Naive thymus-derived CD4-positive, alpha-beta T cell (primary cell): ENCODE measurements at regions not wholly inside any gene's neighbourhood (a gene's known extent, or its start where the extent isn't known, plus 50 kb on each side); places are given as distances from the start of the nearest gene placed in this dataset.
A peak's percentile ranks its signal among the peaks of the same experiment; 100 is the strongest.

Experiments
- ATAC-seq: fragments of 150-1000 bp; cut with Tn5 transposase; 2 replicates; pipeline ENCODE4 v1.10.0; 2021; ENCODE audit warnings: mild to moderate bottlenecking, moderate library complexity
- CTCF ChIA-PET: fragments of 350-600 bp; sonication (Branson Sonifier 250); formaldehyde crosslinking; loops from one replicate; lab custom pipeline; 2021; ENCODE audit warnings: antibody characterized with exemption; lab: Charles Lee
- POLR2A ChIA-PET: fragments of 350-600 bp; sonication (Branson Sonifier 250); formaldehyde crosslinking; loops from one replicate; lab custom pipeline; 2021; ENCODE audit warnings: antibody characterized with exemption, inconsistent platforms; lab: Charles Lee
- DNase-seq, 9 donors: peaks; one replicate each; pipeline versions ENCODE4 v3.0.0 to v3.0.0-alpha.2; 2020 to 2022; ENCODE audit warnings: mixed read lengths in 1 of 9
- H3K27ac ChIP-seq: one replicate; pipeline ENCODE4 v1.7.0; 2013; ENCODE audit warnings: mild to moderate bottlenecking, low read depth, low read length, moderate library complexity
- H3K27me3 ChIP-seq, 2 donors: one replicate each; pipeline ENCODE4 v1.7.0; 2013; ENCODE audit warnings: low read length in 2 of 2, mild to moderate bottlenecking in 2 of 2, moderate library complexity in 2 of 2; ENCODE audit not compliant: control insufficient read depth in 2 of 2, insufficient read depth in 2 of 2
- H3K36me3 ChIP-seq, 3 experiments: 1 replicate in 2 of 3; 2 replicates in 1 of 3; pipeline ENCODE4 v1.7.0; 2013; ENCODE audit warnings: low read length in 3 of 3, mild to moderate bottlenecking in 3 of 3, moderate library complexity in 1 of 3; ENCODE audit not compliant: insufficient read depth in 3 of 3, control insufficient read depth in 2 of 3
- H3K4me1 ChIP-seq, 2 donors: one replicate each; pipeline ENCODE4 v1.7.0; 2013; ENCODE audit warnings: low read length in 2 of 2, mild to moderate bottlenecking in 2 of 2, moderate library complexity in 1 of 2; ENCODE audit not compliant: control insufficient read depth in 2 of 2, insufficient read depth in 2 of 2
- H3K4me3 ChIP-seq: 2 replicates; pipeline ENCODE4 v1.7.0; 2013; ENCODE audit warnings: mild to moderate bottlenecking, low read length
- H3K9me3 ChIP-seq, 3 experiments: 1 replicate in 2 of 3; 2 replicates in 1 of 3; pipeline ENCODE4 v1.7.0; 2013; ENCODE audit warnings: low read length in 3 of 3; ENCODE audit not compliant: control insufficient read depth in 2 of 3
- H3K27ac Mint-ChIP-seq, 9 donors: one replicate each; pipeline ENCODE4 v1.8.0; 2020 to 2022; ENCODE audit warnings: mixed read lengths in 9 of 9, mild to moderate bottlenecking in 8 of 9, moderate library complexity in 5 of 9, inconsistent platforms in 2 of 9
- H3K27me3 Mint-ChIP-seq, 5 donors: one replicate each; pipeline ENCODE4 v1.8.0; 2021 to 2022; ENCODE audit warnings: mixed read lengths in 5 of 5, mild to moderate bottlenecking in 1 of 5
- H3K36me3 Mint-ChIP-seq, 5 donors: one replicate each; pipeline ENCODE4 v1.8.0; 2020 to 2022; ENCODE audit warnings: mixed read lengths in 5 of 5, mild to moderate bottlenecking in 3 of 5, inconsistent platforms in 1 of 5
- H3K4me1 Mint-ChIP-seq, 7 donors: one replicate each; pipeline ENCODE4 v1.8.0; 2020 to 2022; ENCODE audit warnings: mixed read lengths in 7 of 7, mild to moderate bottlenecking in 3 of 7, inconsistent platforms in 1 of 7
- H3K4me3 Mint-ChIP-seq, 10 donors: one replicate each; pipeline ENCODE4 v1.8.0; 2020 to 2022; ENCODE audit warnings: mild to moderate bottlenecking in 10 of 10, mixed read lengths in 10 of 10, moderate library complexity in 6 of 10, inconsistent platforms in 2 of 10
- H3K9me3 Mint-ChIP-seq, 11 donors: one replicate each; pipeline ENCODE4 v1.8.0; 2020 to 2022; ENCODE audit warnings: mixed read lengths in 11 of 11, mild to moderate bottlenecking in 4 of 11, inconsistent platforms in 1 of 11, moderate library complexity in 1 of 11
- intact Hi-C, 2 donors: fragments of 100-400 bp; cut with micrococcal nuclease; formaldehyde crosslinking; loops; one replicate each; pipeline ENCODE4 v1.15.1; 2023

- no peak for ATAC-seq
- no peaks in the 10 kb centered on the region for H3K4me1 ChIP-seq
- H3K27me3 ChIP-seq: no peaks in the 10 kb centered on the region
- no peaks in the 10 kb centered on the region for H3K36me3 ChIP-seq
- DNase-seq: no peak
- Mint-ChIP-seq H3K9me3 (peaks cover 0 to 1% (median 0%) of the 10 kb centered on the region in 11 donors), H3K36me3 (no peaks in the 10 kb centered on the region), H3K27me3 (peaks cover 0 to 3% (median 0%) of the 10 kb centered on the region in 5 donors), H3K4me3 (no peak overlapping the region), H3K4me1 (peaks cover 0 to 3% (median 0%) of the 10 kb centered on the region in 7 donors), H3K27ac (no peak overlapping the region)
- H3K9me3 ChIP-seq: no peaks in the 10 kb centered on the region
- CTCF ChIA-PET: no interaction called here
- H3K4me3 ChIP-seq: no peak overlapping the region
- H3K27ac ChIP-seq: no peak overlapping the region
- POLR2A ChIA-PET: no interaction called here
- intact Hi-C loops: no loop called here
Observed at GRCh38 chr3:8233938-8234337, 267.7 kb upstream of the LMCD1 start.

- Histone ChIP-seq H3K4me1 (no peaks in the 10 kb centered on the region), H3K27me3 (no peaks in the 10 kb centered on the region), H3K36me3 (no peaks in the 10 kb centered on the region), H3K4me3 (no peak overlapping the region), H3K9me3 (no peaks in the 10 kb centered on the region), H3K27ac (no peak overlapping the region)
- intact Hi-C loops: no loop called here
- H3K9me3 Mint-ChIP-seq: peaks cover 0 to 1% (median 0%) of the 10 kb centered on the region in 11 donors
- no peaks in the 10 kb centered on the region for H3K36me3 Mint-ChIP-seq
- H3K4me3 Mint-ChIP-seq: no peak overlapping the region
- no peak overlapping the region for H3K27ac Mint-ChIP-seq
- ATAC-seq (no peak), DNase-seq (no peak)
- ChIA-PET CTCF (no interaction called here), POLR2A (no interaction called here)
- peaks cover 0 to 3% (median 0%) of the 10 kb centered on the region in 7 donors for H3K4me1 Mint-ChIP-seq
- peaks cover 0 to 4% (median 2%) of the 10 kb centered on the region in 5 donors for H3K27me3 Mint-ChIP-seq
Observed at GRCh38 chr3:8236264-8236663, 265.4 kb upstream of the LMCD1 start.

- intact Hi-C loops: no loop called here
- ChIA-PET POLR2A (no interaction called here), CTCF (interaction anchor here (0.6 to 1.3 kb wide), 2 partner anchors 72 to 179 kb away, joined by 5 read pairs; no protein-coding TSS in a partner anchor)
- Mint-ChIP-seq H3K9me3 (peaks cover 0 to 12% (median 5%) of the 10 kb centered on the region in 11 donors), H3K4me3 (no peak overlapping the region), H3K27me3 (peaks cover 0 to 4% (median 0%) of the 10 kb centered on the region in 5 donors), H3K36me3 (no peaks in the 10 kb centered on the region), H3K27ac (no peak overlapping the region), H3K4me1 (peaks cover 0 to 3% (median 0%) of the 10 kb centered on the region in 7 donors)
- no peak for ATAC-seq
- Histone ChIP-seq H3K9me3 (peaks cover 0 to 5% (median 0%) of the 10 kb centered on the region in 3 experiments), H3K27me3 (no peaks in the 10 kb centered on the region), H3K36me3 (no peaks in the 10 kb centered on the region), H3K4me3 (no peak overlapping the region), H3K27ac (no peak overlapping the region), H3K4me1 (no peaks in the 10 kb centered on the region)
- no peak for DNase-seq
Observed at GRCh38 chr3:8237893-8238292, 263.7 kb upstream of the LMCD1 start.

GRCh38 chr3:8238432-8238831 lies 263.2 kb upstream of the LMCD1 start:
- H3K27ac ChIP-seq: no peak overlapping the region
- POLR2A ChIA-PET: no interaction called here
- H3K36me3 Mint-ChIP-seq: no peaks in the 10 kb centered on the region

GRCh38 chr3:8239095-8239494 lies 262.5 kb upstream of the LMCD1 start:
- H3K4me1 ChIP-seq: no peaks in the 10 kb centered on the region
- DNase-seq (no peak), ATAC-seq (no peak)
- Mint-ChIP-seq H3K4me3 (no peak overlapping the region), H3K36me3 (no peaks in the 10 kb centered on the region), H3K4me1 (no peaks in the 10 kb centered on the region), H3K9me3 (peaks cover 0 to 18% (median 6%) of the 10 kb centered on the region in 11 donors), H3K27me3 (peaks cover 0 to 4% (median 0%) of the 10 kb centered on the region in 5 donors), H3K27ac (no peak overlapping the region)
- H3K36me3 ChIP-seq: no peaks in the 10 kb centered on the region
- ChIA-PET CTCF (interaction anchor here (0.6 to 1.3 kb wide), 3 partner anchors 177 to 593 kb away, joined by 3 to 8 read pairs (median 5); no protein-coding TSS in a partner anchor), POLR2A (no interaction called here)
- intact Hi-C loops: loop anchor here (1.0 kb wide), 2 partner anchors 62 to 178 kb away; no protein-coding TSS in a partner anchor
- H3K9me3 ChIP-seq: peaks cover 0 to 5% (median 0%) of the 10 kb centered on the region in 3 experiments
- no peak overlapping the region for H3K4me3 ChIP-seq
- no peaks in the 10 kb centered on the region for H3K27me3 ChIP-seq
- no peak overlapping the region for H3K27ac ChIP-seq

More at GRCh38 chr3:8238432-8238831, 263.2 kb upstream of the LMCD1 start:
- intact Hi-C loops: no loop called here
- Mint-ChIP-seq H3K27ac (no peak overlapping the region), H3K27me3 (peaks cover 0 to 4% (median 0%) of the 10 kb centered on the region in 5 donors), H3K4me1 (peaks cover 0 to 3% (median 0%) of the 10 kb centered on the region in 7 donors), H3K9me3 (peaks cover 0 to 17% (median 6%) of the 10 kb centered on the region in 11 donors), H3K4me3 (no peak overlapping the region)
- CTCF ChIA-PET: interaction anchor here (0.6 to 1.3 kb wide), 2 partner anchors 72 to 179 kb away, joined by 5 read pairs; no protein-coding TSS in a partner anchor
- DNase-seq: no peak
- H3K9me3 ChIP-seq: peaks cover 0 to 5% (median 0%) of the 10 kb centered on the region in 3 experiments
- no peaks in the 10 kb centered on the region for H3K36me3 ChIP-seq
- H3K4me3 ChIP-seq: no peak overlapping the region
- H3K27me3 ChIP-seq: no peaks in the 10 kb centered on the region
- H3K4me1 ChIP-seq: no peaks in the 10 kb centered on the region
- ATAC-seq: no peak

GRCh38 chr3:8239718-8240695 lies 261.6 kb upstream of the LMCD1 start:
- DNase-seq (peak in 6 of 9 donors; percentile 5 to 29 (median 15)), ATAC-seq (peak; percentile 64)
- H3K36me3 ChIP-seq: no peaks in the 10 kb centered on the region
- H3K4me3 Mint-ChIP-seq: no peak overlapping the region
- no peaks in the 10 kb centered on the region for H3K27me3 ChIP-seq
- no peaks in the 10 kb centered on the region for H3K4me1 Mint-ChIP-seq
- H3K9me3 ChIP-seq: peaks cover 0 to 5% (median 0%) of the 10 kb centered on the region in 3 experiments
- no peaks in the 10 kb centered on the region for H3K36me3 Mint-ChIP-seq
- ChIA-PET CTCF (interaction anchor here (0.6 to 1.3 kb wide), 6 partner anchors 8 to 594 kb away, joined by 3 to 8 read pairs (median 3); no protein-coding TSS in a partner anchor), POLR2A (interaction anchor here (0.6 kb wide), 1 partner anchor 1480 kb away, joined by 3 read pairs; no protein-coding TSS in a partner anchor)
- peaks cover 0 to 24% (median 7%) of the 10 kb centered on the region in 11 donors for H3K9me3 Mint-ChIP-seq
- H3K27ac Mint-ChIP-seq: no peak overlapping the region
- H3K27ac ChIP-seq: no peak overlapping the region
- no peak overlapping the region for H3K4me3 ChIP-seq
- intact Hi-C loops: loop anchor here (1.0 kb wide), 2 partner anchors 61 to 177 kb away; no protein-coding TSS in a partner anchor
- no peaks in the 10 kb centered on the region for H3K4me1 ChIP-seq
- peaks cover 0 to 4% (median 0%) of the 10 kb centered on the region in 5 donors for H3K27me3 Mint-ChIP-seq
